ENCODE measurements at regions not wholly inside any gene's neighbourhood (a gene's known extent, or its start where the extent isn't known, plus 50 kb on each side); places are given as distances from the start of the nearest gene placed in this dataset.

DNA sequence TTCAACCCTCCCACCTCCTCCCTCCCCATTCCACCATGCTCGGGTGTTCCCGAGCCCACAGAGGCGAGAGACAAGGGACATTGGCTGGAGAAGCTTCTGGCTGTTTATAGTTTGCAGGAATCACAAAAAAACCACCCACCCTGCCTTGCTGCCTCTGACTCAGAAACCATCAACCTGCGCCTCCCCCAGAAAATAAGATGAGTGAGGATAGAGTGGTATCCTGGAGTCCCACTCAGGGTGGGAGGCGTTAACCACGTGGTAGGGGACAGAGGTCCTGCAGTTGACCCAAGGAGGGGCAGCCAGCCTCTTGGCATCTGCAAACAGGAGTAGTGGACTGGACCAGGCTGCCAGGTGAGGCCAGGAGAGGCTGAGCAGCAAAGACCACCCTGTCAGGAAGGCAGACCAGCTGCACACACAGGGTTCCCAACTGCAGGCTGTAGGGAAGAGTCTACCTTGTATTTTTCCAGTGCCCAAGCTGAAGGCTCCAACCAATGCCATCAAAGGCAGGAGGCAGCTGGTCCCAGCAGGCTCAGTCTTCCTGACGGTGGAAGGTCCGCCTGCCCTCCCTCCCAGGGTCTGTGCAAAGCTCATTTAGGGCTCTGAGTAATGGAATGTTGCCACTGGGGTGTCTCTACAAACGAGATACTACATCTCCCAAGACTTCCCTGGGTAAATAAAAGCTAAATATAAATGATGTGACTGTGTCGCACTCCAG, 201.5 kb upstream of the TNRC6C start:
- ATAC-seq, result no peak

- ATAC-seq, result no peak
Measured at GRCh38 chr17:77757561-77757898, 201.0 kb upstream of the TNRC6C start.

- ATAC-seq, result no peak
Measured at GRCh38 chr17:77763023-77763422, 195.5 kb upstream of the TNRC6C start.

GRCh38 chr17:77763575-77763974, 194.9 kb upstream of the TNRC6C start:
- no peak for ATAC-seq

GRCh38 chr17:77765292-77765691, 193.2 kb upstream of the TNRC6C start:
- ATAC-seq, result no peak

DNA sequence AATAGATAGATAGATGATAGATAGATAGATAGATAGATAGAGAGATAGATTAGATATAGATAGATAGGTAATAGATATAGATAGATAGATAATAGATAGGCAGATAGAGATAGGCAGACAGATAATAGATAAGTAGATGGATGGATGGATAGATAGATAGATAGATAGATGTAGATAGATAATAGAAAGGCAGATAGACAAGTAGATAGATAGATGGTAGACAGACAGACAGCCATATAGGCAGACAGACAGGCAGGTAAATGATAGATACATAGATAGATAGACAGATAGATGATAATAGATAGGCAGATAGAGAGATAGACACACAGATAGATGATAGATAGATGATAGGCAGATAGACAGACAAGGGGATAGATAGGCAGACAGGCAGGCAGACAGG, 191.4 kb upstream of the TNRC6C start:
- ATAC-seq, result no peak

DNA sequence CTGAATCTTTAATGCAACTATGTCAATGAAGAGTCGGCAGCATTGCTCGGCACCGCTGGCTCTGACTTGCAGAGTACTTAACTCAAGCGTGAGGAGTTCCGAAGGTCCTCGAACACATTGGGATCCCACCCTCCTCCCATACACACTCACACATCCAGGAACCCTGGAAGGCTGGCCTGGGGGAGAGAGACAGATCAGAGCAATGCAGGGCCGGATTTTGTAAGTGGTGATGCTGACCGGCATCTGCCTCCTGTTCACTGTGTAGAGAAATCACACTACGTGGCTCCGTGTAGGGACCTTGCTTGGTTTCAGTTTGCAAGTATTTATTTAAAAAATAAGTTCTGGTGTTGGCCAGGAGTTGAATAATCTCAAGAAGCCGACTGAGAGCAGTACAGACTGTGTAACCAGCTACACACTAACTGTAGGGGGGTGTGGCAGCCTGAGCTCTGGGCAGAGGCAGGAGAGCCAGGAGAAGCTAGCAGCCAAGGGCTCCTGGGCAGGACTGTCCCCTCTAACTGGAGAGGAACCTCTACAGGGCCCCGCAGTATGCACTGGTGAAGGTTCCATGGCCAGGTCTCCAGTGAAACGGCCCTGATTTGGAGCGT, 190.2 kb upstream of the TNRC6C start:
- no peak for ATAC-seq

DNA sequence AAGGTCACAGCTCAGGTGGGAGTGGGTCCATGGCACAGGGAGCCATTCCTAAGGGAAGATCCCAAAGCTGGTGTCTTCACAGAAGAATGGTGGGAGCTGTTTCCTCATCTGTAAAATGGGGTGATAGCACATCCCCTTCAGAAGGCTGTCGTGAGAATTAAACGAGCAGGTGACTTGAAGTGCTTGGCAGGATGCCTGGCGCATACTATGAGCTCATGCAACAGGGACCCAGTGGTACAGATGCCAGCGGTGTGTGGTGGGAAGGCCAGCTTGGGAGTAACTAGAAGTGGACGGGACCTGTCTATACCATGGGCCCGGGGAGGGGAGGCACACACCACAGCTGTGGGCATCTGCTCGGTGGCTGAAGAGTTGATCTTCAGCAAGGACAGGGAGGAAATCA, 189.3 kb upstream of the TNRC6C start:
- no peak for ATAC-seq

- ATAC-seq, result no peak
Measured at GRCh38 chr17:77769762-77770161, 188.7 kb upstream of the TNRC6C start.

DNA sequence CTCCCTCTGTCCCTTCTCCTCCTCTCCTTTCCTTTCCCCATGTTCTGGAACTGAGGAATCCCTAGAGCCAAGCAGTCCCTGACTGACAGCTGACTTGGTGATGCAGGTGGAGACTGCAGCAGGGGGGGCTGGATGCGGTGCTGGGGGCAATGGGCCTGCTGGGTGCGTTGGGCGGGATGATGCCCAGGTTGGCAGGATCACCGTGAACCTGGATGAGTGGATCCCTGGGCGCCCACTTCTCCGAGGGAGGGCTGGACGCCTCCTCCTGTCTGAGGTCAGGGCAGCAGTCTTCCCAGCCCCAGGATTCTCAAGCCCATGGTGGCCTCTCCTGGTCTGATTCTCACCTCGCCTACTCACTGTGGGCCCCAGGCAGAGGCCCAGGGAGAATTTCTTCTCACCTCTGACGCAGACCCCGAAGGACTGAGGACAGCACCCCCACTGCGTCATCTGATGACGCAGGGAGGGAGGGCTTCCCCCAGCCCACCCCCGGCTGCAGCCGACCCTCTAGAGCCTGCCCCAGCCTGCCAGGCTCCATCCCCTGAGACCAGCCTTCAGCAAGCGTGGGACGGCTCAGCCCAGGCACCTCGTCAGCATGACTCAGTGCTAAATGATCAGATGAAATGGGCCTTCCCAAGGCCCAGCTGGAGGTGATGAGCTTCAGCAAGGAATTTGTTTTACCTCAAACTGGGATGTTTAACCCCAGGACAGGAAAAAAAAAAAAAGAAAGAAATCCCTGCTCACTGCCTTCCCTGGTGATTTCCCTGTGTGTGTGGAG, 188.0 kb upstream of the TNRC6C start:
- no peak for ATAC-seq

GRCh38 chr17:77771145-77771544, 187.4 kb upstream of the TNRC6C start:
- ATAC-seq, result no peak

- ATAC-seq, result no peak
Measured at GRCh38 chr17:77771587-77771986, 186.9 kb upstream of the TNRC6C start.

DNA sequence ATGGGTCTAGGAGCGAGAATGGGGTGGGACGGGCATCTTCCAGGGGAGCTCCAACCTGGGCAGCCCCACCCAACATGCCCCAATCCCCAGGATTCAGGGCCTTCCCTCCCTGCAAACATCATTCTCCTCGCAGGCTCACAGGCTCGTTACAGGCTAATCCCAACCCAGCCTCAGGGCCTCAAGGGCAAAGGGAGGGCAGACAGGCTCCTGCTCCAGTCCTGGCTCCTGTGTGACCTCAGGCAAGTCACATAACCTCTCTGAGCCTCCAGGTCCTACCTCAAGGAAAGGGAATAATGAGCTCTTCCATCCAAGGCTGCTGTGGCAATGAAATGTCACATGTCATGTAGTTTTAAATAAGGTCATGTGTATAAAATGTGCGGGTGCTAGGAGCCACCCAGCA, 186.5 kb upstream of the TNRC6C start:
- no peak for ATAC-seq

GRCh38 chr17:77772461-77772897, 186.0 kb upstream of the TNRC6C start:
- peak; percentile 73 to 83 for ATAC-seq

GRCh38 chr17:77772899-77773358, 185.6 kb upstream of the TNRC6C start:
- ATAC-seq, result peak in 1 of 2 donors; percentile 9

DNA sequence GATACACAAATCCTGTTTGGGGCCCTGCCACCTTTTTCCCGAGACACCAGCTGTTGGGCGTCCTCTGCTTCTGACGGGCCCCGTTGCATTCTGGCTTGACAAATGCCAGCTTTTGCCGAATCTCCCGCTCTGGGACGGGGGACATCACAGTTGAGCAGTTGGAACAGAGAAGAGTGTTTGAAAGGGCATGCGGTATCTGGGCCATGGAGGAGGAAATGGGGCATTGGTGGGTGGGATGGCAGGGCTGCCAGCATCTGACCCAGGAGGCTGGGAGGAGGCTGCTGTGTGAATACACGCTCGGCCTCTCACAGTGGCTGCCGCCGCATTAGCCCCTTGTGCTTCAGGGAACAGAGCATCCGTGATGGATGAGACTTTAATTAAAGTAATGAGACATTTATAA, 184.3 kb upstream of the TNRC6C start:
- ATAC-seq, result no peak

DNA sequence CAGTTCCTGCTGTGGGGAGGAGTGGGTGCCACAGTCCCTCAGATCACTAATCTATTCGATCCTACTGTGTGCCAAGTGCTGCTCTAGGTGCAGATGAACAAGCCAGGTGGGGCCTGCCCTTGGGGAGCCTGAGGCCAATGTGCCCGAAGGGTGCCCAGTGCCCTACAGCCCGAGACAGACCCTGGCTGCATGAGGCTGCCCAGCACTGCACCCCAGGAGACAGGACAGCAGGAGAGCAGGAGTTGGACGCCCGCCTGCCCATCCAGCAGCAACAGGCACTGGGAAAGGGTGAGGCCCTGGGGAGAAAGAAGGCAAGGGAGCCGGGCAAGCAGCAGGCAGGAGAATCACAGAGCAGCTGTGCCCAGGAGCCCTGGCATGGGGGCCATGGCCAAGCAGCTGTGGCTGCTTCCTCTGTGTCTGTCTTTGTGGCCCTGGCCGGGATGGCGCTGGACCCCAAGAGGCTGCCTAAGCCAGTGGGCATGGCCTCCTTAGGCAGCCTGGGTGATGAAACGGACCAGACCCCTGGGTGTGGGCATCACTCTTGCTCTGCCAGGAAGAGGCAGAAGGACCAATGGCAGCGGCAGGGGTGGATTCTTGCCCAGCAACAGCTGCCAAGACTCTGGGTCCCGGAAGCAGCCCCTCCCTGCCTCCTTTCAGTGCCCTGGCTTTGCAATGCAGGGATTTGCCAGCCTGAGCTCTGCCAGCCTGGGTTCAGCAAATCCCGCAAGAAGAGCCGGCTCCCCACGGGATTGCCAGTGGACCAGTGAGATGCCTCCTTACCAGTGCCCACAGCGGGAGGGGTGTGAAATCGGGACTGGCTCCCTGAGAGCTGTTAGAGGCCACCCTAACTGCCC, 179.6 kb upstream of the TNRC6C start:
- ATAC-seq, result no peak

- ATAC-seq, result no peak
Measured at GRCh38 chr17:77779711-77780539, 178.6 kb upstream of the TNRC6C start.

- ATAC-seq, result no peak
Measured at GRCh38 chr17:77781536-77781935, 177.0 kb upstream of the TNRC6C start.

DNA sequence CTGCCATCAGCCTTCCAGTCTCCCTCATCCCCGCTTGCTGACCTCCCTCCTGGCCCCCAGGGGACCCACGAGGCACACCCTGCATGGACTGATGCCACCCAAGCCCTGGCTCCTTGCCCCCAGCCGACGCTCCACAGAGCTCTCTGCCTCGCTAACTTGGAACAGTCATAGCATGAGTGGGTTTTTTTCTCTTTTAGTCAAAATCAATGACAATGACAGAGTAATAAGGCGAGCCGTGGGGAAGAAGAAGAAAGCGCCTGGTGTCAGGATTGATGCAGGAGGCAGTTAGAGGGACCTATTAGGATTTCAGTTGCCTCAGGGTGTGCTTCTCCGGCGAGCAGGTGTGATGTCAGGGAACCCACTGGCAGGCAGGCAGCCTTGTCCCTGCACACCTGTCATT, 176.3 kb upstream of the TNRC6C start:
- ATAC-seq, result no peak

DNA sequence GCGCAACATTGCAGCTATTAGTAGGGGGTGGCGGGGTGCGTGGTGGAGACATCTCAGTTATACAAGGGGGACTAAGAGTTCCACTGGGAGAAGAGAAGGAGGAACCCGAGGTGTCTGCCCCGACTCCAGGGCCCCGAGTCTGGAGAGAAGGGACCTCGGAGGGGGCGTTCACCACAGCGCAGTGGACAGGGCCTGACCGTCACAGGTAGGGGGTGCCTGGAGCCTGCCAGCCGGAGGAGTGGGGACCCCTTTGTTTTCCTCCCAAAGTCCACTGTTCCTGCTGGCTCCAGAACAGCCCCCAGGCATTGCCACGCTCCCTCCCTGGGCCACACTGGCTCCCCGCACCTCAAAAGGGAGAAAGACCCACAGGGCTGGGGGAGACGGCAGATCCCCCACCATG, 175.9 kb upstream of the TNRC6C start:
- no peak for ATAC-seq

Measured in activated CD4-positive, CD25-positive, alpha-beta regulatory T cell treated with anti-CD3 and anti-CD28 coated beads, Interleukin-2, amount 50 U/mL, for 24 hours (primary cell).